Suprapubic skin (tissue), 4 donors: ENCODE measurements at regions not wholly inside any gene's neighbourhood (a gene's known extent, or its start where the extent isn't known, plus 50 kb on each side); places are given as distances from the start of the nearest gene placed in this dataset.
"Not testable (repeated sequence)": the region's sequence is repeated elsewhere in the genome, so short reads cannot be mapped to it uniquely, and the experiment has no call there.

Experiments
- DNase-seq, 2 donors: peaks; one replicate each; pipeline ENCODE4 v3.0.0-alpha.2; 2019; ENCODE audit warnings: low spot score in 2 of 2
- H3K27ac ChIP-seq: fragments of 200-600 bp; sonication (generic); one replicate; pipeline ENCODE4 v1.5.1; 2019
- H3K27me3 ChIP-seq: fragments of 200-600 bp; sonication (generic); one replicate; pipeline ENCODE4 v1.5.1; 2019
- H3K36me3 ChIP-seq: fragments of 200-600 bp; sonication (generic); one replicate; pipeline ENCODE4 v1.5.1; 2019
- H3K4me1 ChIP-seq: fragments of 200-600 bp; sonication (generic); one replicate; pipeline ENCODE4 v1.5.1; 2019
- H3K4me3 ChIP-seq: fragments of 200-600 bp; sonication (generic); one replicate; pipeline ENCODE4 v1.5.1; 2019; ENCODE audit warnings: mild to moderate bottlenecking
- H3K9me3 ChIP-seq: fragments of 200-600 bp; sonication (generic); one replicate; pipeline ENCODE4 v1.5.1; 2019
- EP300 ChIP-seq: sonication (generic); formaldehyde crosslinking; IDR thresholded peaks from one replicate; pipeline ENCODE4 v1.6.1; 2017; ENCODE audit warnings: antibody characterized with exemption
- POLR2A ChIP-seq, 2 donors: fragments of 450-650 bp; IDR thresholded peaks; one replicate each; pipeline ENCODE4 v1.6.1; 2017; ENCODE audit warnings: antibody characterized with exemption in 2 of 2, mild to moderate bottlenecking in 2 of 2, moderate library complexity in 2 of 2
- POLR2AphosphoS5 ChIP-seq, 3 donors: sonication (generic); formaldehyde crosslinking; IDR thresholded peaks; one replicate each; pipeline ENCODE4 v1.6.1; 2017; ENCODE audit warnings: antibody characterized with exemption in 3 of 3
- WGBS: methylation state at CpG from one replicate; pipeline ENCODE4 v1.1.5; 2018; 5-methylcytosine and 5-hydroxymethylcytosine counted together
- TF ChIP-seq, protein P1 (sequence below), 2 donors: fragments of 200-600 bp in 1 of 2; fragments of 450-650 bp in 1 of 2; sonication (generic) in 1 of 2; IDR thresholded peaks; one replicate each; pipeline ENCODE4 v1.5.1; 2016 to 2019; ENCODE audit warnings: antibody characterized with exemption in 2 of 2, mild to moderate bottlenecking in 1 of 2, moderate library complexity in 1 of 2

- H3K9me3 ChIP-seq = no peaks in the 10 kb centered on the region
- DNase-seq = no peak
- no peak overlapping the region for H3K27ac ChIP-seq
- WGBS = 42% methylated on average over 1 of the region's 1 CpG
- no peaks in the 10 kb centered on the region for H3K27me3 ChIP-seq
- no peaks in the 10 kb centered on the region for H3K4me1 ChIP-seq
- TF ChIP-seq POLR2A (IDR thresholded peaks at IDR 0.05) (no peak), EP300 (no peak), POLR2AphosphoS5 (IDR thresholded peaks at IDR 0.05) (no peak)
- TF ChIP-seq, protein P1, sequence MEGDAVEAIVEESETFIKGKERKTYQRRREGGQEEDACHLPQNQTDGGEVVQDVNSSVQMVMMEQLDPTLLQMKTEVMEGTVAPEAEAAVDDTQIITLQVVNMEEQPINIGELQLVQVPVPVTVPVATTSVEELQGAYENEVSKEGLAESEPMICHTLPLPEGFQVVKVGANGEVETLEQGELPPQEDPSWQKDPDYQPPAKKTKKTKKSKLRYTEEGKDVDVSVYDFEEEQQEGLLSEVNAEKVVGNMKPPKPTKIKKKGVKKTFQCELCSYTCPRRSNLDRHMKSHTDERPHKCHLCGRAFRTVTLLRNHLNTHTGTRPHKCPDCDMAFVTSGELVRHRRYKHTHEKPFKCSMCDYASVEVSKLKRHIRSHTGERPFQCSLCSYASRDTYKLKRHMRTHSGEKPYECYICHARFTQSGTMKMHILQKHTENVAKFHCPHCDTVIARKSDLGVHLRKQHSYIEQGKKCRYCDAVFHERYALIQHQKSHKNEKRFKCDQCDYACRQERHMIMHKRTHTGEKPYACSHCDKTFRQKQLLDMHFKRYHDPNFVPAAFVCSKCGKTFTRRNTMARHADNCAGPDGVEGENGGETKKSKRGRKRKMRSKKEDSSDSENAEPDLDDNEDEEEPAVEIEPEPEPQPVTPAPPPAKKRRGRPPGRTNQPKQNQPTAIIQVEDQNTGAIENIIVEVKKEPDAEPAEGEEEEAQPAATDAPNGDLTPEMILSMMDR (IDR thresholded peaks at IDR 0.05) = no peak
- H3K4me3 ChIP-seq = no peak overlapping the region
- no peaks in the 10 kb centered on the region for H3K36me3 ChIP-seq
Observed at GRCh38 chr11:10952872-10953271, 95.0 kb upstream of the ZBED5 start.

DNA sequence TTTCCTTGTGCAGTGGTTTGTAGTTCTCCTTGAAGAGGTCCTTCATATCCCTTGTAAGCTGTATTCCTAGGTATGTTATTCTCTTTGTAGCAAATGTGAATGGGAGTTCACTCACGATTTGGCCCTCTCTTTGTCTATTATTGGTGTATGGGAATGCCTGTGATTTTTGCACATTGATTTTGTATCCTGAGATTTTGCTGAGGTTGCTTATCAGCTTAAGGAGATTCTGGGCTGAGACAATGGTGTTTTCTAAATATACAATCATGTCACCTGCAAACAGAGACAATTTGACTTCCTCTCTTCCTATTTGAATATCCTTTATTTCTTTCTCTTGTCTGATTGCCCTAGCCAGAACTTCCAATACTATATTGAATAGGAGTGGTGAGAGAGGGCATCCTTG, 90.1 kb upstream of the ZBED5 start:
- H3K27me3 ChIP-seq, H3K4me1 ChIP-seq, DNase-seq, H3K9me3 ChIP-seq, H3K27ac ChIP-seq, H3K36me3 ChIP-seq, H3K4me3 ChIP-seq: not testable (repeated sequence)
- WGBS = 75% methylated on average over 1 of the region's 1 CpG

GRCh38 chr11:10946072-10946471, 88.2 kb upstream of the ZBED5 start:
- TF ChIP-seq POLR2A (IDR thresholded peaks at IDR 0.05) (no peak), EP300 (no peak), POLR2AphosphoS5 (IDR thresholded peaks at IDR 0.05) (no peak)
- TF ChIP-seq, protein P1 (IDR thresholded peaks at IDR 0.05) = no peak
- Histone ChIP-seq H3K27ac (no peak overlapping the region), H3K4me1 (no peaks in the 10 kb centered on the region), H3K36me3 (no peaks in the 10 kb centered on the region), H3K9me3 (no peaks in the 10 kb centered on the region), H3K4me3 (no peak overlapping the region), H3K27me3 (no peaks in the 10 kb centered on the region)
- WGBS = 81% methylated on average over 1 of the region's 1 CpG
- DNase-seq = no peak

GRCh38 chr11:10945196-10945595, 87.3 kb upstream of the ZBED5 start:
- Histone ChIP-seq H3K9me3 (no peaks in the 10 kb centered on the region), H3K4me1 (no peaks in the 10 kb centered on the region), H3K27ac (no peak overlapping the region), H3K36me3 (no peaks in the 10 kb centered on the region), H3K4me3 (no peak overlapping the region), H3K27me3 (no peaks in the 10 kb centered on the region)
- 69% methylated on average over 2 of the region's 2 CpGs for WGBS
- no peak for TF ChIP-seq EP300
- TF ChIP-seq, protein P1 (IDR thresholded peaks at IDR 0.05) = no peak
- no peak for DNase-seq

DNA sequence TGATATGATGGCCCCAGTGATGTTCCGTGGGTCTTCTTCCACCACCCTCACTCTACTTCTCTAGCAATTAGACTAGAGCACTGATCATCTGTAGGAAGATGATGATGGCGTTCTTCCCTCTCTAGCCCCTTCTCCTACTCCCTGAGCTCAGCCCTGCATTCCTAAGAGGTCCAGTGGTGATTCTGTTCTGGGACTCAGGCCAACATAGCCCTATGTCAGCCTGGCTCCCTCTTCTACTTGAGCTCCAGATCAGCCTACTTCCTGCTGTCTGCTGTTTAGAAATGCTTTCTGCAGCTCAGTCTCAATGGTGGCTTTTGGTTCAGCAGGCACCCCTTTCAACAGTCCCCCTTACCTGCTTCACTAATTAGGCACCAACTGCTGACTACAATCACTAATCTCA, 86.1 kb upstream of the ZBED5 start:
- Histone ChIP-seq H3K4me1 (no peaks in the 10 kb centered on the region), H3K27ac (no peak overlapping the region), H3K9me3 (no peaks in the 10 kb centered on the region), H3K36me3 (no peaks in the 10 kb centered on the region), H3K27me3 (no peaks in the 10 kb centered on the region), H3K4me3 (no peak overlapping the region)
- TF ChIP-seq, protein P1 (IDR thresholded peaks at IDR 0.05) = no peak
- no peak for TF ChIP-seq POLR2A (IDR thresholded peaks at IDR 0.05)
- TF ChIP-seq EP300 = no peak
- no peak for TF ChIP-seq POLR2AphosphoS5 (IDR thresholded peaks at IDR 0.05)
- DNase-seq = no peak
- 72% methylated on average over 2 of the region's 2 CpGs for WGBS

- TF ChIP-seq, protein P1 (IDR thresholded peaks at IDR 0.05) = no peak
- no peak for TF ChIP-seq POLR2A (IDR thresholded peaks at IDR 0.05)
- TF ChIP-seq EP300 = no peak
- TF ChIP-seq POLR2AphosphoS5 (IDR thresholded peaks at IDR 0.05) = no peak
- WGBS = 81% methylated on average over 3 of the region's 3 CpGs
Observed at GRCh38 chr11:10942620-10943019, 84.8 kb upstream of the ZBED5 start.

More at GRCh38 chr11:10942620-10943019, 84.8 kb upstream of the ZBED5 start:
- Histone ChIP-seq H3K27me3 (no peaks in the 10 kb centered on the region), H3K4me1 (no peaks in the 10 kb centered on the region), H3K9me3 (no peaks in the 10 kb centered on the region), H3K27ac (no peak overlapping the region), H3K4me3 (no peak overlapping the region), H3K36me3 (no peaks in the 10 kb centered on the region)
- DNase-seq = no peak
